22Rv1 (cell line): ENCODE measurements at regions not wholly inside any gene's neighbourhood (a gene's known extent, or its start where the extent isn't known, plus 50 kb on each side); places are given as distances from the start of the nearest gene placed in this dataset.
A peak's percentile ranks its signal among the peaks of the same experiment; 100 is the strongest.
"Not testable (repeated sequence)": the region's sequence is repeated elsewhere in the genome, so short reads cannot be mapped to it uniquely, and the experiment has no call there.

Experiments used
- H3K27ac ChIP-seq: fragments of 450-650 bp; 2 replicates; pipeline ENCODE4 v1.5.1; 2017
- ZFX ChIP-seq: fragments of 450-650 bp; IDR thresholded peaks from 2 replicates; pipeline ENCODE4 v1.6.1; 2017; ENCODE audit warnings: antibody characterized with exemption, borderline replicate concordance
- TF ChIP-seq, protein P1 (sequence below): fragments of 450-650 bp; IDR thresholded peaks from 2 replicates; pipeline ENCODE4 v1.5.1; 2017; ENCODE audit warnings: mild to moderate bottlenecking

DNA sequence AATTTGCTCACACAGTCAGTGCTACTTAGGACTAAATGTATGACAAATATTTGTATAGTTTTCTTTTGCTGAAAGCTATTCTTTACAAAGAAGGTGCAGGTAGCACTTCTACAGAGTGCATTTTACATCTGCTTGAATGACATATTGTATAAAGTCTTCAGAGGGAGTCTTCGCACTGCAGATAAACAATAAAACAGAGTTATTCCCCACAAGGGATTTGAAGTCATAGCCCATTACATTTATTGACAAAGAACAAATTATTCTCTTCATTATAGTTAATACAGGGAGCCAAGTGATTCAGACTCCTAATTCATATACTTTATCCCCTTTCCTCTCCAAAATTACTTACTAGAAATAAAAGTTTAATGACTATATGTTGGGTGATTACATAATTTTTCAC, 529.7 kb downstream of the EDEM1 start:
- H3K27ac ChIP-seq: no peak overlapping the region
- TF ChIP-seq ZFX: no peak
- TF ChIP-seq, protein P1, sequence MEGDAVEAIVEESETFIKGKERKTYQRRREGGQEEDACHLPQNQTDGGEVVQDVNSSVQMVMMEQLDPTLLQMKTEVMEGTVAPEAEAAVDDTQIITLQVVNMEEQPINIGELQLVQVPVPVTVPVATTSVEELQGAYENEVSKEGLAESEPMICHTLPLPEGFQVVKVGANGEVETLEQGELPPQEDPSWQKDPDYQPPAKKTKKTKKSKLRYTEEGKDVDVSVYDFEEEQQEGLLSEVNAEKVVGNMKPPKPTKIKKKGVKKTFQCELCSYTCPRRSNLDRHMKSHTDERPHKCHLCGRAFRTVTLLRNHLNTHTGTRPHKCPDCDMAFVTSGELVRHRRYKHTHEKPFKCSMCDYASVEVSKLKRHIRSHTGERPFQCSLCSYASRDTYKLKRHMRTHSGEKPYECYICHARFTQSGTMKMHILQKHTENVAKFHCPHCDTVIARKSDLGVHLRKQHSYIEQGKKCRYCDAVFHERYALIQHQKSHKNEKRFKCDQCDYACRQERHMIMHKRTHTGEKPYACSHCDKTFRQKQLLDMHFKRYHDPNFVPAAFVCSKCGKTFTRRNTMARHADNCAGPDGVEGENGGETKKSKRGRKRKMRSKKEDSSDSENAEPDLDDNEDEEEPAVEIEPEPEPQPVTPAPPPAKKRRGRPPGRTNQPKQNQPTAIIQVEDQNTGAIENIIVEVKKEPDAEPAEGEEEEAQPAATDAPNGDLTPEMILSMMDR: no peak

GRCh38 chr3:5719668-5720067, 532.2 kb downstream of the EDEM1 start:
- H3K27ac ChIP-seq: not testable (repeated sequence)

DNA sequence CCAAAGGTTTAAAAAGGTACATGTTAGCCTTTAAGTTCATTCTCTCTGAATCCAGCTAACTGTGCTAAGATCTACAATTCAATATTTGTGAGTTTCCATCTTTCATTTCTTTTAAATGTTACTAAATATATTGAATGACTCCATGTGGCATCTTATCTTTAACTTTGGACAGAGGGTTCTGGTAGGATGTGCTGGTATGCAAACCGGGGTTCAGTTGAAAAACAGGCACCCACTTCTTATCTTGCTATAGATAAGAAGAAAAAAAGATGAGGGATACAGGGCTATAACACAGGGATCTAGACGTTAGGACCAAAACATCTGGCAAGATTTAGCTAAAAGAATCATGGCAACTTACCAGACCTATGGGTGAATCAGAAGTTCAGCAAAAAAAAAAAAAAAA, 538.3 kb downstream of the EDEM1 start:
- TF ChIP-seq, protein P1: no peak
- TF ChIP-seq ZFX: no peak
- no peak overlapping the region for H3K27ac ChIP-seq

DNA sequence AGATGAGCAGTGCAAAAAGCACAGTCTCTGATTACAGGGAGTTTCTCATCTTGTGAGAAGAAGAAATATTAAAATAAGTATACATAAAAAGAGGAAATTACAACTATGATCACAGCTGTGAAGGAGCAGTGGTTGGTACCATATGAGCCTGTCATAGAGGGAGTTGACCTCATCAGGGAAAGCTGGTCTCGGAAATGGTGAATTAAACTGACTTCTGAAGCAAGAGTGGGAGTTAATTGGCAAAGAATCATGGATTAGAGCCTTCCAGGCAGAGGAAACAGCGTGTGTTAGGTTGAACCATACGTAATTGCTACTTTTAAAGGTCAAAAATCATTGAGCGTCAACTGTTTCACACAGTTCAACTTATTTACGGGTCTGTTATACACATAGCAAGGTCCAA, 539.1 kb downstream of the EDEM1 start:
- TF ChIP-seq, protein P1: no peak
- TF ChIP-seq ZFX: no peak
- no peak overlapping the region for H3K27ac ChIP-seq

GRCh38 chr3:5727743-5728484, 540.4 kb downstream of the EDEM1 start:
- TF ChIP-seq, protein P1: no peak
- TF ChIP-seq ZFX: no peak
- no peak overlapping the region for H3K27ac ChIP-seq

DNA sequence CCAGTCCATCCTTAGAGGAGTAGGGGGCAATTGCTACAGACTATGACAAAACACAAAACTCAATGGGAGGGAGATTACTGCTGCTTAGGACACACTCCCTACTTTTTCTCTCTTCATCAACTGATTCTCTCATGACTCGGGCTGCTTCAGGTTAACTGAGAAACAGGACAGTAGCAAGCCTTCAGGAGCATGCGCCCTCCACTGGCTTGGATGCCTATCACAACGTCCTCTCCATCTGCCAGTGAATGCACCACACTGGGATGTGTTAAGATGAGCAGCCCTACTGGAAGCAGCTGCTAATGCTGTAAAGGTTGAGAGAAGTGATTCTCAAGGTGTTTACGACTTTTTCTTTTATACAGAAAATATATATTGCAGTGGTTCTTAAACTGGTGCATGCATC, 542.3 kb downstream of the EDEM1 start:
- TF ChIP-seq, protein P1: peak; percentile 18; the same call in 1 of the 2 replicates
- no peak for TF ChIP-seq ZFX

DNA sequence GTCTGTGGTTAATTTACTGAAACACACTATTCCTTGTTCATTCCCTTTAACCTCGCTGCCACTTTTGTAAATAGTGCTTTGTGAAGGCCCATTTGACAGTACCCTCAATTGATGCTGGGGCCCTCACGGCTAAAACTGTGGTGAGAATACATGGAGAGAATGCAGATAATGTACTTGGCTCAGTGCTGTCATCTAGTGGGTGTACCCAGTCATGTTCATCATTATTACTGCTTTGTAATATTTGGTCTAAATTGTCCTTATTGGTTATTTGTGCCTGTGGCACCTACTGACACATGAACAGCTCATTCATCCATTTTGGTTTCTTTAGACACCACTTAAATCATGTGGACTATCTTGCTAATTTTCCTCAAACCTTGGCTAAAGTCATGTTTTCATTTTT, 543.6 kb downstream of the EDEM1 start:
- H3K27ac ChIP-seq: no peak overlapping the region
- TF ChIP-seq, protein P1: peak; percentile 50
- no peak for TF ChIP-seq ZFX

More for the DNA sequence above, 542.3 kb downstream of the EDEM1 start:
- H3K27ac ChIP-seq: no peak overlapping the region

DNA sequence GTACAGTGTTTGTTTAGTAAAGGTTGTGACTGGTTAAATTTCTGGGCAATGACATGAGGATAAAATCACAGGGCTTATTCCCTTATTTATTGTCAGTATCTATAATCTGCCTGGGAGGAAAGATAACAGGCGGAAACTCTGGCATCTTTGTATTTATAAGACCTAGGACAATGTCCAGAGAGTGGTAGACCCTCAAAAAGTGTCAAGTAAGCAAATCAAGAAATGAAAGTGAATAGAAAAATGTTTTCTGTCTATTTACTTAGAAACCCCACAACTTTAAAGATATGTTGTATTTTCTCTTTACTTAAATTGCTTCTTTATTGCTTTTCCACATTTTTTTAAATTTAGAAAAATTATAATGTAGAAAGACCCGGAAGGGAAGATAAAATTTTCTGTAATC, 544.6 kb downstream of the EDEM1 start:
- TF ChIP-seq ZFX: no peak
- TF ChIP-seq, protein P1: no peak
- H3K27ac ChIP-seq: no peak overlapping the region
